Nephron progenitor cell (in vitro differentiated cells): ENCODE measurements at regions not wholly inside any gene's neighbourhood (a gene's known extent, or its start where the extent isn't known, plus 50 kb on each side); places are given as distances from the start of the nearest gene placed in this dataset.
A peak's percentile ranks its signal among the peaks of the same experiment; 100 is the strongest.

Experiments
- DNase-seq: peaks from one replicate; pipeline ENCODE4 v3.0.0; 2021
- H3K27ac Mint-ChIP-seq: 2 replicates; pipeline ENCODE4 v1.8.0; 2021; ENCODE audit warnings: mild to moderate bottlenecking, moderate library complexity, mixed read lengths
- H3K27me3 Mint-ChIP-seq: 2 replicates; pipeline ENCODE4 v1.8.0; 2021; ENCODE audit warnings: mild to moderate bottlenecking, low read depth, mixed read lengths; ENCODE audit not compliant: poor library complexity
- H3K36me3 Mint-ChIP-seq: 2 replicates; pipeline ENCODE4 v1.8.0; 2021; ENCODE audit warnings: low read depth, mixed read lengths
- H3K4me1 Mint-ChIP-seq: 2 replicates; pipeline ENCODE4 v1.8.0; 2021; ENCODE audit warnings: mixed read lengths
- H3K4me3 Mint-ChIP-seq: 2 replicates; pipeline ENCODE4 v1.8.0; 2021; ENCODE audit warnings: mild to moderate bottlenecking, moderate library complexity, mixed read lengths
- H3K9me3 Mint-ChIP-seq: 2 replicates; pipeline ENCODE4 v1.8.0; 2021; ENCODE audit warnings: mild to moderate bottlenecking, moderate library complexity, mixed read lengths
- TF ChIP-seq, protein P1 (sequence below): fragments of 200-600 bp; sonication (generic); IDR thresholded peaks from 2 replicates; pipeline ENCODE4 v1.5.0; 2021; ENCODE audit warnings: antibody characterized with exemption

DNA sequence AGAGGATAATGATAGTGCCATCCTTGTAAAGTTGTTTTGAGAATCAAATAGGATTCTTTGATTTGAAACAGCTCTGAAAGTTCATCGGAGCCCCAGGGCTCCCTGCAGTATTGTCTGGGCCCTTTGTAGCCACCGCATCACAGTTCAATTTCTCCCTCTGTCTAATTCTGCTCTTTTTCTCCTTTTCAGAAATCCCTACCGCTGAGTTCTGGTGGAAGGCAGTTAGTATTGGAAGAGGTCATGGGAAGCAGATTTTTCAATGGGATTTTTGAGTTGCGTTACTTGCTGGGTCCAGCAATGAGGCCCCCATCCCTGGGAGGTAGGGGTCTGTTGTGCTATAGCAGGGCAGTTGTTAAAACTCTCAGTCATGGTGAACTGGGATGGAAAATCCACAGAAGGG lies 101.0 kb upstream of the DISP3 start:
- Mint-ChIP-seq H3K4me3 (no peak overlapping the region), H3K36me3 (no peaks in the 10 kb centered on the region), H3K27ac (no peak overlapping the region), H3K9me3 (peaks cover 8% of the 10 kb centered on the region), H3K27me3 (peaks cover 24% of the 10 kb centered on the region), H3K4me1 (peaks cover 55% of the 10 kb centered on the region)
- DNase-seq, result no peak
- TF ChIP-seq, protein P1, sequence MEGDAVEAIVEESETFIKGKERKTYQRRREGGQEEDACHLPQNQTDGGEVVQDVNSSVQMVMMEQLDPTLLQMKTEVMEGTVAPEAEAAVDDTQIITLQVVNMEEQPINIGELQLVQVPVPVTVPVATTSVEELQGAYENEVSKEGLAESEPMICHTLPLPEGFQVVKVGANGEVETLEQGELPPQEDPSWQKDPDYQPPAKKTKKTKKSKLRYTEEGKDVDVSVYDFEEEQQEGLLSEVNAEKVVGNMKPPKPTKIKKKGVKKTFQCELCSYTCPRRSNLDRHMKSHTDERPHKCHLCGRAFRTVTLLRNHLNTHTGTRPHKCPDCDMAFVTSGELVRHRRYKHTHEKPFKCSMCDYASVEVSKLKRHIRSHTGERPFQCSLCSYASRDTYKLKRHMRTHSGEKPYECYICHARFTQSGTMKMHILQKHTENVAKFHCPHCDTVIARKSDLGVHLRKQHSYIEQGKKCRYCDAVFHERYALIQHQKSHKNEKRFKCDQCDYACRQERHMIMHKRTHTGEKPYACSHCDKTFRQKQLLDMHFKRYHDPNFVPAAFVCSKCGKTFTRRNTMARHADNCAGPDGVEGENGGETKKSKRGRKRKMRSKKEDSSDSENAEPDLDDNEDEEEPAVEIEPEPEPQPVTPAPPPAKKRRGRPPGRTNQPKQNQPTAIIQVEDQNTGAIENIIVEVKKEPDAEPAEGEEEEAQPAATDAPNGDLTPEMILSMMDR, result no peak

DNA sequence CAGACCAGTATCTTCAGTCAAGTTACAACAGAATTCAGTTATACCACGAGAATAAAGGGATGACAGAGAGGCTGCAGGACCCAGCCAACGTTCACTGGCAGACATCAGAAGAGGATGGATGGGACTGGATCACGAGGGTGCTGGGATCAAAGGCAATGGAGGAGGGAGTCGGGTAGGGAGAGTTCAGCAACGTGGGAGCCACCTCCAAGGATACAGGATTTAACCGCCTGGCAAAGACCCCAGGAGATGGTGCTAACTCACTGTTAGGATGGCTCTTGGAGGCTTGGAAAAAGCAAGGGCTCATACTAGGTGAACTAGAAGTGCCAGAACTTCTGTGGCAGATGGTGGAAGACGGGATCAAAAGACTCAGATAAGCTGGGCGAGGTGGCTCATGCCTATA lies 99.1 kb upstream of the DISP3 start:
- Mint-ChIP-seq H3K4me1 (peaks cover 51% of the 10 kb centered on the region), H3K36me3 (no peaks in the 10 kb centered on the region), H3K27ac (no peak overlapping the region), H3K4me3 (no peak overlapping the region), H3K27me3 (peaks cover 24% of the 10 kb centered on the region), H3K9me3 (peaks cover 8% of the 10 kb centered on the region)
- TF ChIP-seq, protein P1, result no peak
- no peak for DNase-seq

DNA sequence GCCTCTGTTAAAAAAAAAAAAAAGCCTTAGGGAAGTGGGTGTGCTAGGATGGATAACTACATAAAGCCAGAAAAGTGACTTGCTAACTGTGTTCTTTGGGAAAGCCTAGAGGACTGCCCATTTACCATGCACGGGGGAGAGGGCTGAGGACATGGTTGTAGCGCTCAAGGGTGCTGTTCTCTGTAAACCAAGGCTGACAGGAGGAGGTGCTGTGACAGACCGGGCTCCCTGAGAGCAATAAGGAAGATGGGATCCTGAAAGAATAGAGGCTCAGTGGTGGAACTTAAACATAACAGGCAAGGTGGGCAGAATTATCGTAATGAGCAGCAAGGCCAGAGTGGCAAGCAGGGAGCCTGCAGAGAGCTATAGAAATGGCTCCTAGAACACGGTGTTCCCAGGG lies 98.5 kb upstream of the DISP3 start:
- DNase-seq, result no peak
- H3K9me3 Mint-ChIP-seq, result peaks cover 8% of the 10 kb centered on the region
- peaks cover 50% of the 10 kb centered on the region for H3K4me1 Mint-ChIP-seq
- H3K4me3 Mint-ChIP-seq, result no peak overlapping the region
- no peak overlapping the region for H3K27ac Mint-ChIP-seq
- H3K36me3 Mint-ChIP-seq, result no peaks in the 10 kb centered on the region
- TF ChIP-seq, protein P1, result no peak
- H3K27me3 Mint-ChIP-seq, result peaks cover 23% of the 10 kb centered on the region

DNA sequence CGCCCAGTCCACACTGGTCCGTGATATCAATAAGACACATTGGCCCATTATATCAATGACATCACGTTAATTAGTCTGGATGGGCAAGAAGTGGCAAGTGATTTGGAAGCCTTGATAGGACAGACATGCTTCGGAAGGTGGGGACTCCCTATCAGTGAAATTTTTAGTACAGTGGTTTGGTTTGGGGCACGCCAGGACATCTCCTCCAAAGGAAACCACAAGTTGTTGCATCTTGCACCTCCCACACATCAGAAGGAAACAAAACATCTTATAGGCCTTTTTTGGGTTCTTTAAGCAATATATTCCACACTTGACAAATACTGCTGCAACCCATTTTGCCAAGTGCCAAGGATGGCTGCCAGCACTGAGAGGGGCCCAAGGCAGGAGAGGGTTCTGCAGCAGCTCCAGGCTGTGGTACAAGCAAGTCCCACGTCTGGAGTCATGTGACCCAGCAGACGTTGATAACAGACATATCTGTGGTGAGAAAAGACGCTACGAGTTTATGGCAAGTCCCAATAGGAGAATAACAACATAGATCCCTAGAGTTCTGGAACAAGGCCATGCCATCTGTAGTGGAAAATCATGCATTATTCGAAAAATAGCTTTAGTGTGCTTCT lies 95.3 kb upstream of the DISP3 start:
- no peak for DNase-seq
- Mint-ChIP-seq H3K4me3 (no peak overlapping the region), H3K4me1 (peaks cover 56% of the 10 kb centered on the region), H3K27me3 (peaks cover 29% of the 10 kb centered on the region), H3K36me3 (no peaks in the 10 kb centered on the region), H3K9me3 (peaks cover 8% of the 10 kb centered on the region), H3K27ac (no peak overlapping the region)
- TF ChIP-seq, protein P1, result no peak

DNA sequence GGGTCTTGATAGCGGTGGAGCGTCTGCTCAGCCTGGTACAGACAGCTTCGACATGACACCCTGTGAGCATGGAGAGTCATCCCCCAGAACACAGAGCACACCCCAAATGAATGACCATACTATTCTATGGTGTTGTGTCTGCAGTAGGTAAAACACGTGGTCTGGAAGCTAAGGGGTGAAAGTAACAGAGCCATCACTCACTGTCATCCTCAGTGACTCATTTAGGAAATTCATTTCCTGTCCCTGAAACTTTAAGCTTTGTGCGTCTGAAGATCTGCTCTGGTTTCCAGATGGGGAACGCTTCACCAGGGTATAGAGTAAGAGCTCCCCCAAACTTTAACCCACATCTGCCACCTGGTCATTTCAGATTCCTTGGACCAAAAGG lies 94.8 kb upstream of the DISP3 start:
- TF ChIP-seq, protein P1, result no peak
- Mint-ChIP-seq H3K27me3 (peaks cover 26% of the 10 kb centered on the region), H3K4me3 (no peak overlapping the region)

DNA sequence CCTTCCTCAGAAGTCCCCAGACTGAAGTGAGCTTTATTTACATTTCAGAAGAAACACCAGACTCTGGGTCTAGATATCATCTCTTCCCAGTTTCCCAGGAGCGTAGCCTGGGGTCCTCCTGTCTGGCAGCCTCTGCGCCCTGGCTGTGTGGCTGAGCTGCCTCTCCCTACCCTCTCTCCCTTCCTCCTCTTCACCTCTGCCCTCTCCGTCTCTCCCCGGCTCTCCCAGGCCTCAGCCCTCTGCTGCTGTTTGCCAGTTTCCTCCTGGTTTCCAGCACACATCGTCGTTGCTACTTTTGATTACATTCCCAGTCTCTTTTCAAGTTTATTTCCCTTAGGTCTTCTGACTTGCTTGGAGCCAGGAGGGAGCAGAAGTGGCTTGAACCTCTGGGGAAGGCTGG lies 91.1 kb upstream of the DISP3 start:
- Mint-ChIP-seq H3K4me1 (peaks cover 37% of the 10 kb centered on the region), H3K27me3 (peaks cover 33% of the 10 kb centered on the region), H3K36me3 (no peaks in the 10 kb centered on the region), H3K27ac (peak overlapping the region; percentile 17), H3K9me3 (no peaks in the 10 kb centered on the region), H3K4me3 (no peak overlapping the region)
- DNase-seq, result no peak
- TF ChIP-seq, protein P1, result no peak

More for the DNA sequence above, 94.8 kb upstream of the DISP3 start:
- Mint-ChIP-seq H3K36me3 (no peaks in the 10 kb centered on the region), H3K27ac (no peak overlapping the region), H3K9me3 (peaks cover 8% of the 10 kb centered on the region), H3K4me1 (peaks cover 58% of the 10 kb centered on the region)
- DNase-seq, result no peak
